ENCODE measurements at regions not wholly inside any gene's neighbourhood (a gene's known extent, or its start where the extent isn't known, plus 50 kb on each side); places are given as distances from the start of the nearest gene placed in this dataset.

GRCh38 chr10:36342781-36343180, 700.7 kb upstream of the FZD8 start:
- no peak for DNase-seq (ENCODE audit: low read depth in 4 of 4, low spot score in 3 of 4)

- no peak for DNase-seq (ENCODE audit: low read depth in 4 of 4, low spot score in 3 of 4)
Measured at GRCh38 chr10:36341471-36341870, 699.4 kb upstream of the FZD8 start.

- no peak for DNase-seq (ENCODE audit: low read depth in 4 of 4, low spot score in 3 of 4)
Measured at GRCh38 chr10:36336315-36336714, 694.2 kb upstream of the FZD8 start.

GRCh38 chr10:36333446-36333845, 691.4 kb upstream of the FZD8 start:
- DNase-seq (ENCODE audit: low read depth in 4 of 4, low spot score in 3 of 4), result no peak

- no peak for DNase-seq (ENCODE audit: low read depth in 4 of 4, low spot score in 3 of 4)
Measured at GRCh38 chr10:36332926-36333325, 690.8 kb upstream of the FZD8 start.

GRCh38 chr10:36331121-36331520, 689.0 kb upstream of the FZD8 start:
- no peak for DNase-seq (ENCODE audit: low read depth in 4 of 4, low spot score in 3 of 4)

- DNase-seq (ENCODE audit: low read depth in 4 of 4, low spot score in 3 of 4), result no peak
Measured at GRCh38 chr10:36325815-36326214, 683.7 kb upstream of the FZD8 start.

GRCh38 chr10:36324831-36325230, 682.7 kb upstream of the FZD8 start:
- DNase-seq (ENCODE audit: low read depth in 4 of 4, low spot score in 3 of 4), result no peak

GRCh38 chr10:36313142-36313541, 671.0 kb upstream of the FZD8 start:
- DNase-seq (ENCODE audit: low read depth in 4 of 4, low spot score in 3 of 4), result no peak

GRCh38 chr10:36303896-36304295, 661.8 kb upstream of the FZD8 start:
- DNase-seq (ENCODE audit: low read depth in 4 of 4, low spot score in 3 of 4), result no peak

- DNase-seq (ENCODE audit: low read depth in 4 of 4, low spot score in 3 of 4), result no peak
Measured at GRCh38 chr10:36302086-36302485, 660.0 kb upstream of the FZD8 start.

- no peak for DNase-seq (ENCODE audit: low read depth in 4 of 4, low spot score in 3 of 4)
Measured at GRCh38 chr10:36301539-36301938, 659.4 kb upstream of the FZD8 start.

GRCh38 chr10:36301139-36301538, 659.0 kb upstream of the FZD8 start:
- no peak for DNase-seq (ENCODE audit: low read depth in 4 of 4, low spot score in 3 of 4)

GRCh38 chr10:36283827-36284226, 641.7 kb upstream of the FZD8 start:
- no peak for DNase-seq (ENCODE audit: low read depth in 4 of 4, low spot score in 3 of 4)

- DNase-seq (ENCODE audit: low read depth in 4 of 4, low spot score in 3 of 4), result no peak
Measured at GRCh38 chr10:36281831-36282331, 639.8 kb upstream of the FZD8 start.

GRCh38 chr10:36280890-36281499, 638.9 kb upstream of the FZD8 start:
- no peak for DNase-seq (ENCODE audit: low read depth in 4 of 4, low spot score in 3 of 4)

GRCh38 chr10:36280321-36280741, 638.2 kb upstream of the FZD8 start:
- no peak for DNase-seq (ENCODE audit: low read depth in 4 of 4, low spot score in 3 of 4)

- no peak for DNase-seq (ENCODE audit: low read depth in 4 of 4, low spot score in 3 of 4)
Measured at GRCh38 chr10:36278176-36278575, 636.1 kb upstream of the FZD8 start.

GRCh38 chr10:36277459-36277858, 635.4 kb upstream of the FZD8 start:
- no peak for DNase-seq (ENCODE audit: low read depth in 4 of 4, low spot score in 3 of 4)

GRCh38 chr10:36271627-36272340, 629.7 kb upstream of the FZD8 start:
- no peak for DNase-seq (ENCODE audit: low read depth in 4 of 4, low spot score in 3 of 4)

- DNase-seq (ENCODE audit: low read depth in 4 of 4, low spot score in 3 of 4), result no peak
Measured at GRCh38 chr10:36269222-36269621, 627.1 kb upstream of the FZD8 start.

GRCh38 chr10:36266923-36267322, 624.8 kb upstream of the FZD8 start:
- DNase-seq (ENCODE audit: low read depth in 4 of 4, low spot score in 3 of 4), result no peak
